ENCODE measurements at regions not wholly inside any gene's neighbourhood (a gene's known extent, or its start where the extent isn't known, plus 50 kb on each side); places are given as distances from the start of the nearest gene placed in this dataset.

DNA sequence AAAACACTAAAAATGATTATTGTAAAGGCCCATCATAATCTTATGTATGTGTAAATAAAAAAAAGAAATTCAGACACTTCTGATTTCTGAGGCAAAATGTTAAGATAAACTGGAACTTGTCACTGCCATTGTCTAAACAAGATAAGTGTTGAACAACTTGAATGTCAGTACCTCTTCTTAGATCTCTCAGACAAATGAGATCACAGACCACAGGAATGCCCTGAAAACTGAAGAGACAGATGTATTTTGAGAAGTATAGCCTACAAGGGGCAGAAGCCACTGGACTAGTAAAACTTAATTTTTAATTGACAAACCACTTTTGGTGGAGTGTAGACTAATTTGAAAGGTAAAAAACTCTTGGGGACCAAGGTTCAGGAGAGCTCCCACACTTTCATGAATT, 375.5 kb upstream of the SLITRK5 start:
- no peak overlapping the region for H3K4me3 ChIP-seq (ENCODE audit: control insufficient read depth in 2 of 3, extremely low read depth in 1 of 3, insufficient read depth in 2 of 3, low read depth in 1 of 3, low read length in 3 of 3)
- no peaks in the 10 kb centered on the region for H3K27me3 ChIP-seq (ENCODE audit: control insufficient read depth, extremely low read depth, insufficient read depth, low read length)
- no peaks in the 10 kb centered on the region for H3K9me3 ChIP-seq (ENCODE audit: control insufficient read depth, low read depth, low read length)
- FAIRE-seq (no peak), DNase-seq (ENCODE audit: low read depth, low spot score) (no peak)
- no peak overlapping the region for H3K27ac ChIP-seq (ENCODE audit: control insufficient read depth, insufficient read depth, low read length)
- no peak overlapping the region for H3K4me2 ChIP-seq (ENCODE audit: control insufficient read depth, extremely low read depth, insufficient read depth, low read depth, low read length)
- dilution Hi-C loops (cut with MboI; ENCODE audit: extremely low pct_ligation_motif_present, low sequenced_read_pairs), result no loop called here
- no peaks in the 10 kb centered on the region for H3K4me1 ChIP-seq (ENCODE audit: control insufficient read depth, extremely low read depth, insufficient read depth, low read length)
- no peak overlapping the region for H3K9ac ChIP-seq (ENCODE audit: control insufficient read depth, extremely low read depth, insufficient read depth, low read length)
- H4K20me1 ChIP-seq (ENCODE audit: control insufficient read depth, extremely low read depth, insufficient read depth, low read length), result no peaks in the 10 kb centered on the region
- no peak overlapping the region for H2AFZ ChIP-seq (ENCODE audit: control insufficient read depth, low read length)
- TF ChIP-seq, protein P1, sequence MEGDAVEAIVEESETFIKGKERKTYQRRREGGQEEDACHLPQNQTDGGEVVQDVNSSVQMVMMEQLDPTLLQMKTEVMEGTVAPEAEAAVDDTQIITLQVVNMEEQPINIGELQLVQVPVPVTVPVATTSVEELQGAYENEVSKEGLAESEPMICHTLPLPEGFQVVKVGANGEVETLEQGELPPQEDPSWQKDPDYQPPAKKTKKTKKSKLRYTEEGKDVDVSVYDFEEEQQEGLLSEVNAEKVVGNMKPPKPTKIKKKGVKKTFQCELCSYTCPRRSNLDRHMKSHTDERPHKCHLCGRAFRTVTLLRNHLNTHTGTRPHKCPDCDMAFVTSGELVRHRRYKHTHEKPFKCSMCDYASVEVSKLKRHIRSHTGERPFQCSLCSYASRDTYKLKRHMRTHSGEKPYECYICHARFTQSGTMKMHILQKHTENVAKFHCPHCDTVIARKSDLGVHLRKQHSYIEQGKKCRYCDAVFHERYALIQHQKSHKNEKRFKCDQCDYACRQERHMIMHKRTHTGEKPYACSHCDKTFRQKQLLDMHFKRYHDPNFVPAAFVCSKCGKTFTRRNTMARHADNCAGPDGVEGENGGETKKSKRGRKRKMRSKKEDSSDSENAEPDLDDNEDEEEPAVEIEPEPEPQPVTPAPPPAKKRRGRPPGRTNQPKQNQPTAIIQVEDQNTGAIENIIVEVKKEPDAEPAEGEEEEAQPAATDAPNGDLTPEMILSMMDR (optimal IDR thresholded peaks at IDR 0.05 in 1 of 3, IDR thresholded peaks at IDR 0.05 in 1 of 3, conservative IDR thresholded peaks at IDR 0.05 in 1 of 3; ENCODE audit: extremely low read depth in 1 of 3, insufficient read depth in 2 of 3, low read length in 3 of 3), result no peak
- H3K79me2 ChIP-seq (ENCODE audit: control insufficient read depth, insufficient read depth, low read length), result no peaks in the 10 kb centered on the region
- no peaks in the 10 kb centered on the region for H3K9me1 ChIP-seq (ENCODE audit: control insufficient read depth, extremely low read depth, insufficient read depth, low read length)
- no peaks in the 10 kb centered on the region for H3K36me3 ChIP-seq (ENCODE audit: control insufficient read depth in 2 of 2, extremely low read depth in 1 of 2, insufficient read depth in 2 of 2, low read length in 2 of 2)

DNA sequence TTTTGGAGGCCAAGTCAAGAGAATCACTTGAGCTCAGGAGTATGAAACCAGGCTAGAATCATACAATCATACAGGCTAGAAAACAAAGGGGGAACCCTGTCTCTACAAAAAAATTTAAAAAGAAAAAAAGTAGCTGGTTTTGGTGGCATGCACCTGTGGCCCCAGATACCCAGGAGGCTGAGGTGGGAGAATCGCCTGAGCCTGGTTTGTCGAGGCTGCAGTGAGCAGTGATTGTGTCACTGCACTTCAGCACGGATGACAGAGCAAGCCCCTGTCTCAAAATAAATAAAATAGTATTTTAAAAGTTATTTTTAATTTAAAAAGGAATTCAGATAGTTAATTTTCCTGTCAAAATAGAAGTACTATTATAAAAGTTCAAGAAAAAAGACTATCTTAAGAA, 369.1 kb upstream of the SLITRK5 start:
- TF ChIP-seq, protein P1 (optimal IDR thresholded peaks at IDR 0.05 in 1 of 3, IDR thresholded peaks at IDR 0.05 in 1 of 3, conservative IDR thresholded peaks at IDR 0.05 in 1 of 3; ENCODE audit: extremely low read depth in 1 of 3, insufficient read depth in 2 of 3, low read length in 3 of 3), result no peak
- TF ChIP-seq EZH2 (IDR thresholded peaks at IDR 0.05; ENCODE audit: low read length), result no peak
- Histone ChIP-seq H3K4me3 (ENCODE audit: control insufficient read depth in 2 of 3, extremely low read depth in 1 of 3, insufficient read depth in 2 of 3, low read depth in 1 of 3, low read length in 3 of 3) (no peak overlapping the region), H3K27ac (ENCODE audit: control insufficient read depth, insufficient read depth, low read length) (no peak overlapping the region), H2AFZ (ENCODE audit: control insufficient read depth, low read length) (no peak overlapping the region), H3K4me1 (ENCODE audit: control insufficient read depth, extremely low read depth, insufficient read depth, low read length) (no peaks in the 10 kb centered on the region), H3K4me2 (ENCODE audit: control insufficient read depth, extremely low read depth, insufficient read depth, low read depth, low read length) (no peak overlapping the region), H3K36me3 (ENCODE audit: control insufficient read depth in 2 of 2, extremely low read depth in 1 of 2, insufficient read depth in 2 of 2, low read length in 2 of 2) (no peaks in the 10 kb centered on the region), H3K9me1 (ENCODE audit: control insufficient read depth, extremely low read depth, insufficient read depth, low read length) (no peaks in the 10 kb centered on the region), H3K79me2 (ENCODE audit: control insufficient read depth, insufficient read depth, low read length) (no peaks in the 10 kb centered on the region), H4K20me1 (ENCODE audit: control insufficient read depth, extremely low read depth, insufficient read depth, low read length) (no peaks in the 10 kb centered on the region), H3K9ac (ENCODE audit: control insufficient read depth, extremely low read depth, insufficient read depth, low read length) (no peak overlapping the region), H3K27me3 (ENCODE audit: control insufficient read depth, extremely low read depth, insufficient read depth, low read length) (no peaks in the 10 kb centered on the region), H3K9me3 (ENCODE audit: control insufficient read depth, low read depth, low read length) (no peaks in the 10 kb centered on the region)
- dilution Hi-C loops (cut with MboI; ENCODE audit: extremely low pct_ligation_motif_present, low sequenced_read_pairs), result no loop called here
- FAIRE-seq, result no peak
- DNase-seq (ENCODE audit: low read depth, low spot score), result no peak
